ENCODE measurements at regions not wholly inside any gene's neighbourhood (a gene's known extent, or its start where the extent isn't known, plus 50 kb on each side); places are given as distances from the start of the nearest gene placed in this dataset.

DNA sequence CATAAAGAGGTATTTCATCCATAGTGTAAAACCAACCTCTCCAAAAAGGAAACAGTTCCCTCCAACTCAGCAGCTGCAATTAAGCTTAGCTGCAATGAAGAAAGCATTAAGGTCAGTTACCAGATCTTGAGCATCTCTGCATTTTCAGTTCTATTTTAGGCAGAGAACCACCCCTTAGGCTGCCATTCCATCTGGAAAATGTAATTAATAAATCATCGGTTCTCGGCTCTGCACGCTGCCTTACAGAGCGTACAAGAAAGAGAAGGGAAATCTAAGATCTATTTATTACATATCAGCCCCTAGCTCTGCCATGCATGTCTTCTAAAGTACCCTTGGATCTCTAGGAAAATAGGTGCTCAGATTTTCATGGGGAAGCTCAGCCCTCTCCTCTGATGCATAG is 71.5 kb downstream of the RCN1 start:
- in situ Hi-C loops (cut with MboI) (no loop called here), intact Hi-C loops (cut with micrococcal nuclease; ENCODE audit: unreplicated experiment) (no loop called here)
- ATAC-seq (no peak), DNase-seq (ENCODE audit: low read depth, low spot score) (no peak), FAIRE-seq (no peak)
- H3K9me3 ChIP-seq (replicated peaks; ENCODE audit: control insufficient read depth, insufficient read depth, low read length) = no peaks in the 10 kb centered on the region
- TF ChIP-seq NBN (IDR thresholded peaks at IDR 0.05) (no peak), HDAC6 (IDR thresholded peaks at IDR 0.05; ENCODE audit: unreplicated experiment) (no peak), ZBED1 (IDR thresholded peaks at IDR 0.05; ENCODE audit: borderline replicate concordance) (no peak), IRF4 (IDR thresholded peaks at IDR 0.05; ENCODE audit: low read depth, low read length) (no peak)
- H3K4me3 ChIP-seq = no peak overlapping the region
- H3K79me2 ChIP-seq (ENCODE audit: control insufficient read depth, insufficient read depth, low read length) = no peaks in the 10 kb centered on the region
- H3K9ac ChIP-seq (ENCODE audit: control insufficient read depth, insufficient read depth, low read length) = no peak overlapping the region
- no peak overlapping the region for H3K4me2 ChIP-seq (ENCODE audit: control insufficient read depth, insufficient read depth)
- no peak overlapping the region for H2AFZ ChIP-seq (ENCODE audit: control insufficient read depth, low read depth, low read length)
- CTCF ChIA-PET = interaction anchor here (1.0 to 3.7 kb wide), 6 partner anchors 10 to 138 kb away, joined by 3 to 20 read pairs (median 3); no protein-coding TSS in a partner anchor
- no peaks in the 10 kb centered on the region for H3K4me1 ChIP-seq (ENCODE audit: control insufficient read depth, insufficient read depth, low read length)
- WGBS (ENCODE audit: insufficient coverage, insufficient replicate concordance, low lambda C conversion rate, missing lambda C conversion rate) = 76% methylated on average over 4 of the region's 4 CpGs
- no peaks in the 10 kb centered on the region for H3K27me3 ChIP-seq (replicated peaks in 1 of 2; ENCODE audit: control insufficient read depth in 2 of 2, insufficient read depth in 2 of 2, low read length in 1 of 2)
- POLR2A ChIA-PET = no interaction called here
- SMC1A ChIA-PET (ENCODE audit: uncharacterized antibody, unreplicated experiment) = interaction anchor here (0.6 to 1.4 kb wide), 7 partner anchors 9 to 159 kb away, joined by 3 to 10 read pairs (median 4); no protein-coding TSS in a partner anchor
- no peak overlapping the region for H3K27ac ChIP-seq (ENCODE audit: control insufficient read depth, insufficient read depth)
- no peaks in the 10 kb centered on the region for H4K20me1 ChIP-seq (ENCODE audit: control insufficient read depth, insufficient read depth)
- no peaks in the 10 kb centered on the region for H3K36me3 ChIP-seq (ENCODE audit: control insufficient read depth in 2 of 2, insufficient read depth in 2 of 2, low read length in 1 of 2)
- RAD21 ChIA-PET (ENCODE audit: unreplicated experiment) = interaction anchor here (0.7 to 1.3 kb wide), 2 partner anchors 107 to 111 kb away, joined by 3 to 4 read pairs; no protein-coding TSS in a partner anchor
- no TSS peak for BruUV-seq (replicated peaks)

DNA sequence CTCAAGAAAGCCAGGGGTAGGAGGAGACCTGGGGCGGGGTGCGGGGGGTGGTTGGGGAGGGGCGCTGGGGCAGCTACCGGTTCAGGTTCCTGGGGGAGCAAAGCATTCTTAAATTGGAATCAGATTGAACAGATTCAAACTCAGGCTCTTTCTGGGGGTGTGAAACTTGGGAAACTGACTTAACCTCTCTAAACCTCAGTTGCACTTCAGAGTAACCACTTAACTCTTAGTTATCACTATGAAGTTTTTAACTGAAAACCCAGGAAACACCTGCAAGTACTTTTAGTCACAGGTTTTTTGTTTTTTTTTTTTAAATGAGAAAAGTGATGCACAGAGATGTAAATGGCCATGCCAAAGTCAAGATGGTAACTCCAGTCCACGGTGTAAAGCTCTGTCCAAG is 72.0 kb downstream of the RCN1 start:
- BruUV-seq (replicated peaks) = no TSS peak
- no peak overlapping the region for H3K27ac ChIP-seq (ENCODE audit: control insufficient read depth, insufficient read depth)
- WGBS (ENCODE audit: insufficient coverage, insufficient replicate concordance, low lambda C conversion rate, missing lambda C conversion rate) = 5% methylated on average over 3 of the region's 5 CpGs
- no peaks in the 10 kb centered on the region for H3K27me3 ChIP-seq (replicated peaks in 1 of 2; ENCODE audit: control insufficient read depth in 2 of 2, insufficient read depth in 2 of 2, low read length in 1 of 2)
- no peak overlapping the region for H2AFZ ChIP-seq (ENCODE audit: control insufficient read depth, low read depth, low read length)
- ChIA-PET POLR2A (no interaction called here), RAD21 (ENCODE audit: unreplicated experiment) (no interaction called here), CTCF (interaction anchor here (0.7 to 3.7 kb wide), 5 partner anchors 10 to 110 kb away, joined by 3 to 20 read pairs (median 3); no protein-coding TSS in a partner anchor), SMC1A (ENCODE audit: uncharacterized antibody, unreplicated experiment) (interaction anchor here (0.7 to 1.4 kb wide), 5 partner anchors 10 to 160 kb away, joined by 3 to 10 read pairs (median 4); no protein-coding TSS in a partner anchor)
- no peak overlapping the region for H3K9ac ChIP-seq (ENCODE audit: control insufficient read depth, insufficient read depth, low read length)
- H3K36me3 ChIP-seq (ENCODE audit: control insufficient read depth in 2 of 2, insufficient read depth in 2 of 2, low read length in 1 of 2) = no peaks in the 10 kb centered on the region
- H4K20me1 ChIP-seq (ENCODE audit: control insufficient read depth, insufficient read depth) = no peaks in the 10 kb centered on the region
- in situ Hi-C loops (cut with MboI) = no loop called here
- DNase-seq (ENCODE audit: low read depth, low spot score) (no peak), ATAC-seq (no peak), FAIRE-seq (no peak)
- H3K4me1 ChIP-seq (ENCODE audit: control insufficient read depth, insufficient read depth, low read length) = no peaks in the 10 kb centered on the region
- H3K79me2 ChIP-seq (ENCODE audit: control insufficient read depth, insufficient read depth, low read length) = no peaks in the 10 kb centered on the region
- intact Hi-C loops (cut with micrococcal nuclease; ENCODE audit: unreplicated experiment) = no loop called here
- H3K4me3 ChIP-seq = no peak overlapping the region
- H3K9me3 ChIP-seq (replicated peaks; ENCODE audit: control insufficient read depth, insufficient read depth, low read length) = no peaks in the 10 kb centered on the region
- H3K4me2 ChIP-seq (ENCODE audit: control insufficient read depth, insufficient read depth) = no peak overlapping the region
- TF ChIP-seq RB1 (IDR thresholded peaks at IDR 0.05; ENCODE audit: borderline replicate concordance) (no peak), JUND (IDR thresholded peaks at IDR 0.05; ENCODE audit: low read depth, low read length) (no peak), EZH2 (IDR thresholded peaks at IDR 0.05; ENCODE audit: borderline replicate concordance, control insufficient read depth, low read depth, low read length) (no peak), WRNIP1 (IDR thresholded peaks at IDR 0.05; ENCODE audit: borderline replicate concordance, low read depth, low read length) (no peak), BRCA1 (IDR thresholded peaks at IDR 0.05; ENCODE audit: low read depth, low read length) (no peak), ATF7 (IDR thresholded peaks at IDR 0.05; ENCODE audit: low read depth) (no peak), KDM1A (IDR thresholded peaks at IDR 0.05; ENCODE audit: borderline replicate concordance) (no peak), DPF2 (IDR thresholded peaks at IDR 0.05) (no peak), SREBF2 (IDR thresholded peaks at IDR 0.05; ENCODE audit: low read length) (no peak), CHD2 (IDR thresholded peaks at IDR 0.05; ENCODE audit: borderline replicate concordance, low read depth, low read length) (no peak), CBX3 (IDR thresholded peaks at IDR 0.05; ENCODE audit: borderline replicate concordance, low read depth) (no peak), SPI1 (IDR thresholded peaks at IDR 0.05; ENCODE audit: borderline replicate concordance, insufficient read depth, low read depth, low read length) (no peak)
- TF ChIP-seq, protein P1, sequence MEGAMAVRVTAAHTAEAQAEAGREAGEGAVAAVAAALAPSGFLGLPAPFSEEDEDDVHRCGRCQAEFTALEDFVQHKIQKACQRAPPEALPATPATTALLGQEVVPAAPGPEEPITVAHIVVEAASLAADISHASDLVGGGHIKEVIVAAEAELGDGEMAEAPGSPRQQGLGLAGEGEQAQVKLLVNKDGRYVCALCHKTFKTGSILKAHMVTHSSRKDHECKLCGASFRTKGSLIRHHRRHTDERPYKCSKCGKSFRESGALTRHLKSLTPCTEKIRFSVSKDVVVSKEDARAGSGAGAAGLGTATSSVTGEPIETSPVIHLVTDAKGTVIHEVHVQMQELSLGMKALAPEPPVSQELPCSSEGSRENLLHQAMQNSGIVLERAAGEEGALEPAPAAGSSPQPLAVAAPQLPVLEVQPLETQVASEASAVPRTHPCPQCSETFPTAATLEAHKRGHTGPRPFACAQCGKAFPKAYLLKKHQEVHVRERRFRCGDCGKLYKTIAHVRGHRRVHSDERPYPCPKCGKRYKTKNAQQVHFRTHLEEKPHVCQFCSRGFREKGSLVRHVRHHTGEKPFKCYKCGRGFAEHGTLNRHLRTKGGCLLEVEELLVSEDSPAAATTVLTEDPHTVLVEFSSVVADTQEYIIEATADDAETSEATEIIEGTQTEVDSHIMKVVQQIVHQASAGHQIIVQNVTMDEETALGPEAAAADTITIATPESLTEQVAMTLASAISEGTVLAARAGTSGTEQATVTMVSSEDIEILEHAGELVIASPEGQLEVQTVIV (IDR thresholded peaks at IDR 0.05; ENCODE audit: borderline replicate concordance, partially characterized antibody) = no peak

All from GM12878 (cell line).